B cell (primary cell): ENCODE measurements at regions not wholly inside any gene's neighbourhood (a gene's known extent, or its start where the extent isn't known, plus 50 kb on each side); places are given as distances from the start of the nearest gene placed in this dataset.

ENCODE experiments used
- ATAC-seq: fragments of 200-7000 bp; cut with Tn5 transposase; one replicate; pipeline ENCODE4 v1.10.0; 2021; ENCODE audit warnings: low read depth, mild to moderate bottlenecking, moderate number of reproducible peaks, moderate library complexity
- CTCF ChIA-PET: fragments of 350-600 bp; sonication (Branson Sonifier 250); formaldehyde crosslinking; loops from one replicate; lab custom pipeline; 2021; ENCODE audit warnings: antibody characterized with exemption, inconsistent platforms; lab: Charles Lee
- POLR2A ChIA-PET: fragments of 350-600 bp; sonication (Branson Sonifier 250); formaldehyde crosslinking; loops from one replicate; lab custom pipeline; 2021; ENCODE audit warnings: antibody characterized with exemption; lab: Charles Lee
- DNase-seq: peaks from one replicate; pipeline ENCODE4 v3.0.0; 2013
- H2AFZ ChIP-seq: 2 replicates; pipeline ENCODE4 v1.6.1; 2012; ENCODE audit warnings: mild to moderate bottlenecking, low read depth, low read length; ENCODE audit not compliant: insufficient read depth, poor library complexity, severe bottlenecking
- H3K27ac ChIP-seq, 2 donors: 1 replicate in 1 of 2; 2 replicates in 1 of 2; pipeline ENCODE4 v1.5.1; 2012 to 2013; ENCODE audit warnings: low read length in 2 of 2, mild to moderate bottlenecking in 2 of 2, moderate library complexity in 1 of 2
- H3K27me3 ChIP-seq, 4 experiments: fragments of 200-600 bp in 1 of 4; sonication (generic) in 1 of 4; replicated peaks in 1 of 4; 1 replicate in 2 of 4; 2 replicates in 2 of 4; pipeline versions ENCODE4 v1.6.1 to v1.7.0; 2013 to 2016; ENCODE audit warnings: low read length in 3 of 4, mild to moderate bottlenecking in 2 of 4, mixed read lengths in 1 of 4, moderate library complexity in 1 of 4; ENCODE audit not compliant: insufficient read depth in 4 of 4, control insufficient read depth in 3 of 4; ENCODE audit errors: control extremely low read depth in 1 of 4
- H3K36me3 ChIP-seq, 2 experiments: replicated peaks in 1 of 2; 1 replicate in 1 of 2; 2 replicates in 1 of 2; pipeline versions ENCODE4 v1.6.1 to v1.7.1; 2013; ENCODE audit warnings: low read length in 1 of 2; ENCODE audit not compliant: insufficient read depth in 2 of 2, control insufficient read depth in 1 of 2; ENCODE audit errors: control extremely low read depth in 1 of 2, extremely low read depth in 1 of 2
- H3K4me1 ChIP-seq, 2 donors: fragments of 200-600 bp in 1 of 2; sonication (generic) in 1 of 2; 1 replicate in 1 of 2; 2 replicates in 1 of 2; pipeline versions ENCODE4 v1.5.1 to v1.6.1; 2013 to 2017; ENCODE audit warnings: low read length in 2 of 2; ENCODE audit not compliant: control insufficient read depth in 2 of 2, insufficient read depth in 2 of 2
- H3K4me2 ChIP-seq: replicated peaks from 2 replicates; pipeline ENCODE3; 2012; ENCODE audit warnings: mild to moderate bottlenecking, low read depth, low read length; ENCODE audit not compliant: poor library complexity, severe bottlenecking
- H3K4me3 ChIP-seq, 5 experiments: fragments of 200-600 bp in 1 of 5; sonication (generic) in 1 of 5; 1 replicate in 3 of 5; 2 replicates in 2 of 5; pipeline versions ENCODE4 v1.5.1 to v1.7.0; 2011 to 2016; ENCODE audit warnings: low read length in 4 of 5, mild to moderate bottlenecking in 4 of 5, low read depth in 2 of 5, control low read depth in 1 of 5, moderate library complexity in 1 of 5; ENCODE audit not compliant: insufficient read depth in 1 of 5; ENCODE audit errors: control extremely low read depth in 1 of 5, extremely low read depth in 1 of 5
- H3K79me2 ChIP-seq: fragments of 200-600 bp; sonication (generic); one replicate; pipeline ENCODE4 v1.6.0; 2016; ENCODE audit warnings: low read length; ENCODE audit not compliant: control insufficient read depth, insufficient read depth
- H3K9ac ChIP-seq: fragments of 200-600 bp; sonication (generic); 2 replicates; pipeline ENCODE4 v1.6.1; 2017; ENCODE audit warnings: mild to moderate bottlenecking, low read length, moderate library complexity
- H3K9me3 ChIP-seq, 3 donors: one replicate each; pipeline versions ENCODE4 v1.6.1 to v1.7.1; 2013; ENCODE audit warnings: low read length in 2 of 3; ENCODE audit not compliant: control insufficient read depth in 2 of 3, insufficient read depth in 1 of 3; ENCODE audit errors: control extremely low read depth in 1 of 3
- H4K20me1 ChIP-seq: 2 replicates; pipeline ENCODE4 v1.6.0; 2012; ENCODE audit warnings: mild to moderate bottlenecking, low read length; ENCODE audit not compliant: insufficient read depth, control insufficient read depth, poor library complexity, severe bottlenecking
- H3K27ac Mint-ChIP-seq: one replicate; pipeline ENCODE4 v1.8.0; 2021; ENCODE audit warnings: mixed read lengths
- H3K27me3 Mint-ChIP-seq: one replicate; pipeline ENCODE4 v1.8.0; 2021; ENCODE audit warnings: mixed read lengths
- H3K4me1 Mint-ChIP-seq: one replicate; pipeline ENCODE4 v1.8.0; 2021; ENCODE audit warnings: mixed read lengths
- H3K4me3 Mint-ChIP-seq: one replicate; pipeline ENCODE4 v1.8.0; 2021; ENCODE audit warnings: mixed read lengths
- H3K9me3 Mint-ChIP-seq: one replicate; pipeline ENCODE4 v1.8.0; 2022; ENCODE audit warnings: mixed read lengths; ENCODE audit not compliant: insufficient read depth
- EZH2 ChIP-seq: IDR thresholded peaks from 2 replicates; pipeline ENCODE4 v1.6.1; 2012; ENCODE audit warnings: borderline replicate concordance, low read depth, mild to moderate bottlenecking, moderate library complexity, low read length; ENCODE audit not compliant: insufficient read depth, poor library complexity, severe bottlenecking
- WGBS: methylation state at CpG from one replicate; pipeline ENCODE4 v1.1.5; 2013; ENCODE audit warnings: missing lambda C conversion rate; ENCODE audit not compliant: insufficient coverage; 5-methylcytosine and 5-hydroxymethylcytosine counted together
- intact Hi-C: fragments of 100-400 bp; cut with micrococcal nuclease; formaldehyde crosslinking; loops from one replicate; pipeline ENCODE4 v1.10.0; 2022
- TF ChIP-seq, protein P1 (sequence below): fragments of 200-600 bp; IDR thresholded peaks from one replicate; pipeline ENCODE4 v1.8.0; 2022; ENCODE audit warnings: antibody characterized with exemption, mild to moderate bottlenecking

DNA sequence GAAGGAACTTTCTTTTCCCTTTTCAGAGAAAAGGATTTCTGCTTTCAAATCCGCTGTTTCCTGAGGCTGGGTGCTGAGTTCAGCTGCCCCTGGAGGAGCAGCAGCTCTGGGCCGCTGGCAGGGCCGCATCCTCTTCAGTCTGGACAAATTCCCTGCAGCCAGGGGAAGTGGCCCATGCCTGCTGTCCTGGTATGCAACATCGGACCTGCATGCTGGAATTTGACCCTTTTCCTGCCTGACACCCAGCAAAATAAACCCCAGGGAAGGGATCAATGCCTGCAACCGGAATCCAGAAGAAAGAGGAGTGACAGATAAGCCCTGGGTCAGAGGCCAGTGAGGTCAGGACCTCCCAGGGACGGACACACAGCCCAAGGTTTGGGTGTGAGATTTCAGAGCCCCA, 54.1 kb upstream of the LINC01488 start:
- no peak overlapping the region for H3K4me2 ChIP-seq
- no peaks in the 10 kb centered on the region for H4K20me1 ChIP-seq
- ATAC-seq (no peak), DNase-seq (no peak)
- H3K4me3 Mint-ChIP-seq: no peak overlapping the region
- H3K27ac ChIP-seq: no peak overlapping the region
- H3K27me3 Mint-ChIP-seq: peaks cover 12% of the 10 kb centered on the region
- intact Hi-C loops: no loop called here
- WGBS: 80% methylated on average over 6 of the region's 6 CpGs
- H3K9me3 Mint-ChIP-seq: peaks cover 8% of the 10 kb centered on the region
- H3K79me2 ChIP-seq: no peaks in the 10 kb centered on the region
- POLR2A ChIA-PET: no interaction called here
- H3K36me3 ChIP-seq: no peaks in the 10 kb centered on the region
- H3K9me3 ChIP-seq: peaks cover 0 to 22% (median 11%) of the 10 kb centered on the region in 3 donors
- H3K4me3 ChIP-seq: no peak overlapping the region
- H3K4me1 Mint-ChIP-seq: no peaks in the 10 kb centered on the region
- no peak overlapping the region for H3K27ac Mint-ChIP-seq
- H3K4me1 ChIP-seq: no peaks in the 10 kb centered on the region
- CTCF ChIA-PET: no interaction called here
- H3K27me3 ChIP-seq: peaks cover 0 to 7% (median 0%) of the 10 kb centered on the region in 4 experiments
- H3K9ac ChIP-seq: no peak overlapping the region
- H2AFZ ChIP-seq: no peak overlapping the region
- TF ChIP-seq EZH2: no peak
- TF ChIP-seq, protein P1, sequence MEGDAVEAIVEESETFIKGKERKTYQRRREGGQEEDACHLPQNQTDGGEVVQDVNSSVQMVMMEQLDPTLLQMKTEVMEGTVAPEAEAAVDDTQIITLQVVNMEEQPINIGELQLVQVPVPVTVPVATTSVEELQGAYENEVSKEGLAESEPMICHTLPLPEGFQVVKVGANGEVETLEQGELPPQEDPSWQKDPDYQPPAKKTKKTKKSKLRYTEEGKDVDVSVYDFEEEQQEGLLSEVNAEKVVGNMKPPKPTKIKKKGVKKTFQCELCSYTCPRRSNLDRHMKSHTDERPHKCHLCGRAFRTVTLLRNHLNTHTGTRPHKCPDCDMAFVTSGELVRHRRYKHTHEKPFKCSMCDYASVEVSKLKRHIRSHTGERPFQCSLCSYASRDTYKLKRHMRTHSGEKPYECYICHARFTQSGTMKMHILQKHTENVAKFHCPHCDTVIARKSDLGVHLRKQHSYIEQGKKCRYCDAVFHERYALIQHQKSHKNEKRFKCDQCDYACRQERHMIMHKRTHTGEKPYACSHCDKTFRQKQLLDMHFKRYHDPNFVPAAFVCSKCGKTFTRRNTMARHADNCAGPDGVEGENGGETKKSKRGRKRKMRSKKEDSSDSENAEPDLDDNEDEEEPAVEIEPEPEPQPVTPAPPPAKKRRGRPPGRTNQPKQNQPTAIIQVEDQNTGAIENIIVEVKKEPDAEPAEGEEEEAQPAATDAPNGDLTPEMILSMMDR: no peak

DNA sequence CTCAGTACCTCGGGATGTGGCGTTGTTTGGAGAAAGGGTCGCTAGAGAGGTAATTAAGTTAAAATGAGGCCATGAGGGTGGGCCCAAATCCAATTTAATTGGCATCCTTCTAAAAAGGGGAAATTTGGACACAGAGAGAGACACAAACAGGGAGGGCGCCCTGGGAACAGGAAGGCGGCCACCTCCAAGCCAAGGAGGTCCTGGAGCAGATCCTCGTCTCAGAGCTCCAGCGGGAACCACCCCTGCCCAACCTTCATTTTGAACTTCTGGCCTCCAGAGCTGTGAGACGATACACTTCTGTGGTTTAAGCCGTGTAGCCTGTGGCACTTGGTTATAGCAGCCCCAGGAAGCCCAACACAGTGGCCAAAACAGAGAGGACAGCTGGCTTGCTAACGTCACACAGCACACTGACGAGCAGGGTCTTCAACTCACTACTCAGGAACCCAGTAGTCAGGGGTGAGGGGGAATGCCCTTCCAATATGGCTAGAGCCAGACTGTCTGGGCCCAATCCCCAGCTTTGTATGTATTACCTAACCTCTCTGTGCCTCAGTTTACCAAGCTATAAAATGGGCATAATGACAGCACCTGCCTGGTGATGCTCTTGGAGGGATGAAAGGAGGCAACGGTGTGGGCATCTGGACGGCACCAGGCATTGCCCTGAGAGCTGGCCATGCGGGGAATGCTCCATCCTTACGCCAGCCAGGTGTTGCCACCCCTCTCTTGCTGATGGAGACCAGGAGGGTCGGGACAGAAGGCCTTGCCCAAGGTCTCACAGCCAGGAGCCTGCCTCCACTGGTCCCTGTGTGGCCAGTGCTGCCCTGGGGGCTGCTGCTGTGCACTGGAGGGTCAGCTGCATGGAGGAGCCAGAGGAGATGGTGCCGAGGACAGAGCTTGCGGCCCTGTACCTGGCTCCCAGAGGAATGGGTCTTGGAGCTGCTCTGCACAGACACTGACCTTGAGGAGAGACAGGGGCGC, 53.3 kb upstream of the LINC01488 start:
- Histone ChIP-seq H3K4me1 (no peaks in the 10 kb centered on the region), H3K36me3 (no peaks in the 10 kb centered on the region), H3K27me3 (peaks cover 0 to 7% (median 0%) of the 10 kb centered on the region in 4 experiments), H2AFZ (no peak overlapping the region), H4K20me1 (no peaks in the 10 kb centered on the region), H3K9ac (no peak overlapping the region), H3K79me2 (no peaks in the 10 kb centered on the region), H3K4me2 (no peak overlapping the region), H3K27ac (no peak overlapping the region), H3K4me3 (no peak overlapping the region), H3K9me3 (peaks cover 0 to 22% (median 11%) of the 10 kb centered on the region in 3 donors)
- Mint-ChIP-seq H3K9me3 (peaks cover 8% of the 10 kb centered on the region), H3K4me3 (no peak overlapping the region), H3K27ac (no peak overlapping the region), H3K27me3 (peaks cover 13% of the 10 kb centered on the region), H3K4me1 (no peaks in the 10 kb centered on the region)
- no peak for ATAC-seq
- no peak for TF ChIP-seq EZH2
- TF ChIP-seq, protein P1: no peak
- WGBS: 92% methylated on average over 18 of the region's 19 CpGs
- no peak for DNase-seq
- POLR2A ChIA-PET: no interaction called here
- intact Hi-C loops: no loop called here
- CTCF ChIA-PET: no interaction called here
